ENCODE measurements at regions not wholly inside any gene's neighbourhood (a gene's known extent, or its start where the extent isn't known, plus 50 kb on each side); places are given as distances from the start of the nearest gene placed in this dataset.

- no peaks in the 10 kb centered on the region for H3K27me3 ChIP-seq
- H3K4me1 ChIP-seq = no peaks in the 10 kb centered on the region
- intact Hi-C loops (cut with DNase I) = no loop called here
- H3K9me3 ChIP-seq = no peaks in the 10 kb centered on the region
- TF ChIP-seq, protein P1, sequence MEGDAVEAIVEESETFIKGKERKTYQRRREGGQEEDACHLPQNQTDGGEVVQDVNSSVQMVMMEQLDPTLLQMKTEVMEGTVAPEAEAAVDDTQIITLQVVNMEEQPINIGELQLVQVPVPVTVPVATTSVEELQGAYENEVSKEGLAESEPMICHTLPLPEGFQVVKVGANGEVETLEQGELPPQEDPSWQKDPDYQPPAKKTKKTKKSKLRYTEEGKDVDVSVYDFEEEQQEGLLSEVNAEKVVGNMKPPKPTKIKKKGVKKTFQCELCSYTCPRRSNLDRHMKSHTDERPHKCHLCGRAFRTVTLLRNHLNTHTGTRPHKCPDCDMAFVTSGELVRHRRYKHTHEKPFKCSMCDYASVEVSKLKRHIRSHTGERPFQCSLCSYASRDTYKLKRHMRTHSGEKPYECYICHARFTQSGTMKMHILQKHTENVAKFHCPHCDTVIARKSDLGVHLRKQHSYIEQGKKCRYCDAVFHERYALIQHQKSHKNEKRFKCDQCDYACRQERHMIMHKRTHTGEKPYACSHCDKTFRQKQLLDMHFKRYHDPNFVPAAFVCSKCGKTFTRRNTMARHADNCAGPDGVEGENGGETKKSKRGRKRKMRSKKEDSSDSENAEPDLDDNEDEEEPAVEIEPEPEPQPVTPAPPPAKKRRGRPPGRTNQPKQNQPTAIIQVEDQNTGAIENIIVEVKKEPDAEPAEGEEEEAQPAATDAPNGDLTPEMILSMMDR (IDR thresholded peaks at IDR 0.05) = no peak
- no peak for TF ChIP-seq POLR2AphosphoS5 (IDR thresholded peaks at IDR 0.05; ENCODE audit: insufficient read depth in 1 of 2, low read depth in 1 of 2)
- TF ChIP-seq POLR2A (IDR thresholded peaks at IDR 0.05) = no peak
- no peak for DNase-seq (ENCODE audit: extremely low spot score in 2 of 2)
- H3K36me3 ChIP-seq = no peaks in the 10 kb centered on the region
- no peak overlapping the region for H3K27ac ChIP-seq
- H3K4me3 ChIP-seq = no peak overlapping the region
These were observed 182.1 kb downstream of the NECTIN3 start for GRCh38 chr3:111253733-111254132.

DNA sequence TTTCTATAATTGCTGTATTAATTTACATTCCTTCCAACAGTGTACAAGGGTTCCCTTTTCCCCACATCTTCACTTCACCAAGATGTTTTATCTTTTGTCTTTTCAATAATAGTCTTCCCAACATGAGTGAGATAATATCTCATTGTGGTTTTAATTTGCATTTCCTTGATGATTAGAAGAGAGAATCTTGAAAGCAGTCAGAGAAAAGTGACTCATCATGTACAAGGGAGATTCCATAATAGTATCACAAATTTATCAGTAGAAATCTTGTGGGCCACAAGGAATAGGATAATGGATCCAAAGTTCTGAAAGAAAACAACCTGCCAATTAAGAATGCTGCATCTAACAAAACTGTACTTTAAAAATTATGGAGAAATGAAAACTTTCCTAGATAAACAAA, 189.3 kb downstream of the NECTIN3 start:
- Histone ChIP-seq H3K4me1 (no peaks in the 10 kb centered on the region), H3K36me3 (no peaks in the 10 kb centered on the region), H3K4me3 (no peak overlapping the region), H3K9me3 (no peaks in the 10 kb centered on the region), H3K27me3 (no peaks in the 10 kb centered on the region), H3K27ac (no peak overlapping the region)
- no peak for TF ChIP-seq POLR2AphosphoS5 (IDR thresholded peaks at IDR 0.05; ENCODE audit: insufficient read depth in 1 of 2, low read depth in 1 of 2)
- TF ChIP-seq POLR2A (IDR thresholded peaks at IDR 0.05) = no peak
- TF ChIP-seq, protein P1 (IDR thresholded peaks at IDR 0.05) = no peak
- intact Hi-C loops (cut with DNase I) = no loop called here
- DNase-seq (ENCODE audit: extremely low spot score in 2 of 2) = no peak

DNA sequence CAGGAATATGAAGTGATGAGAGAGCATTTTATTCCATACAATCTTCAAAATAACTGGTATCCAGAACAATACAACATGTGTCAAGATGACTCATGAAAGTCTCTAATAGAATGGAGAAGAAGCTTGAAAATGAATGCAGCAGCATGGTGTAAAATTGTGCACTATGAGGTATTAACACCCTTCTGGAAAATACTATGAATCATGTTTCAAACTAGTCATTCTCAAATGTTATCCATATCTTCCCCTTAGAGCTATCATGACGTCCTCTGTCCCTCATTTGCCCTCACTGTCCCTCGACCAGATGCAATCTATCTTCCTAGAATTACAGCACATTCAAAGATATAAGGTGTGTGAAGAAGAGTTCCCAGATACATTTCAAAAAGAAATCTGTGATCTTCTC, 198.2 kb downstream of the NECTIN3 start:
- no peaks in the 10 kb centered on the region for H3K9me3 ChIP-seq
- no peak overlapping the region for H3K4me3 ChIP-seq
- no peaks in the 10 kb centered on the region for H3K36me3 ChIP-seq
- DNase-seq (ENCODE audit: extremely low spot score in 2 of 2) = no peak
- intact Hi-C loops (cut with DNase I) = no loop called here
- TF ChIP-seq, protein P1 (IDR thresholded peaks at IDR 0.05) = no peak
- TF ChIP-seq POLR2A (IDR thresholded peaks at IDR 0.05) (no peak), POLR2AphosphoS5 (IDR thresholded peaks at IDR 0.05; ENCODE audit: insufficient read depth in 1 of 2, low read depth in 1 of 2) (no peak)
- H3K27ac ChIP-seq = no peak overlapping the region
- no peaks in the 10 kb centered on the region for H3K4me1 ChIP-seq
- H3K27me3 ChIP-seq = no peaks in the 10 kb centered on the region

GRCh38 chr3:111277226-111277625, 205.6 kb downstream of the NECTIN3 start:
- no peaks in the 10 kb centered on the region for H3K9me3 ChIP-seq
- H3K4me1 ChIP-seq = no peaks in the 10 kb centered on the region
- no peak overlapping the region for H3K27ac ChIP-seq
- TF ChIP-seq POLR2AphosphoS5 (IDR thresholded peaks at IDR 0.05; ENCODE audit: insufficient read depth in 1 of 2, low read depth in 1 of 2) (no peak), POLR2A (IDR thresholded peaks at IDR 0.05) (no peak)
- TF ChIP-seq, protein P1 (IDR thresholded peaks at IDR 0.05) = no peak
- H3K27me3 ChIP-seq = no peaks in the 10 kb centered on the region
- H3K4me3 ChIP-seq = no peak overlapping the region
- no peaks in the 10 kb centered on the region for H3K36me3 ChIP-seq
- intact Hi-C loops (cut with DNase I) = no loop called here
- DNase-seq (ENCODE audit: extremely low spot score in 2 of 2) = no peak

- no peak overlapping the region for H3K4me3 ChIP-seq
- H3K9me3 ChIP-seq = no peaks in the 10 kb centered on the region
- H3K4me1 ChIP-seq = no peaks in the 10 kb centered on the region
- H3K27me3 ChIP-seq = no peaks in the 10 kb centered on the region
- DNase-seq (ENCODE audit: extremely low spot score in 2 of 2) = no peak
- intact Hi-C loops (cut with DNase I) = no loop called here
- no peak overlapping the region for H3K27ac ChIP-seq
- TF ChIP-seq, protein P1 (IDR thresholded peaks at IDR 0.05) = no peak
- TF ChIP-seq POLR2A (IDR thresholded peaks at IDR 0.05) (no peak), POLR2AphosphoS5 (IDR thresholded peaks at IDR 0.05; ENCODE audit: insufficient read depth in 1 of 2, low read depth in 1 of 2) (no peak)
- no peaks in the 10 kb centered on the region for H3K36me3 ChIP-seq
These were observed 207.3 kb downstream of the NECTIN3 start for GRCh38 chr3:111278959-111279358.

Data from vagina (tissue), 2 donors.